H1 (cell line): ENCODE measurements at regions not wholly inside any gene's neighbourhood (a gene's known extent, or its start where the extent isn't known, plus 50 kb on each side); places are given as distances from the start of the nearest gene placed in this dataset.

Experiments
- CTCF ChIA-PET: fragments of 300-600 bp; sonication (Branson Sonifier 250); formaldehyde crosslinking; loops from one replicate; lab custom pipeline; 2021; ENCODE audit not compliant: partially characterized antibody; lab: Charles Lee
- POLR2A ChIA-PET: fragments of 300-600 bp; sonication (Branson Sonifier 250); formaldehyde crosslinking; loops from one replicate; lab custom pipeline; 2021; ENCODE audit warnings: inconsistent platforms; ENCODE audit not compliant: partially characterized antibody; lab: Charles Lee
- DNase-seq, 2 experiments: peaks; one replicate each; pipeline versions ENCODE4 v3.0.0 to v3.0.0-alpha.2; 2010 to 2022; ENCODE audit warnings: low spot score in 2 of 2, low read depth in 1 of 2, mixed read lengths in 1 of 2
- FAIRE-seq: peaks from 2 replicates; lab custom pipeline; 2011; peaks lifted over from hg19 to GRCh38; lab: Jason Lieb, UNC
- H2AFZ ChIP-seq: 2 replicates; pipeline ENCODE4 v1.8.1; 2012; ENCODE audit warnings: low read length, inconsistent platforms
- H2AK5ac ChIP-seq: 2 replicates; pipeline ENCODE4 v1.6.1; 2013; ENCODE audit warnings: low read depth, low read length
- H2BK120ac ChIP-seq: replicated peaks from 2 replicates; pipeline ENCODE3; 2013; ENCODE audit warnings: low read depth, low read length, inconsistent platforms
- H2BK12ac ChIP-seq: 2 replicates; pipeline ENCODE4 v1.6.1; 2013; ENCODE audit warnings: low read depth, low read length
- H2BK15ac ChIP-seq: 2 replicates; pipeline ENCODE4 v1.6.1; 2013; ENCODE audit warnings: low read length
- H2BK20ac ChIP-seq: 2 replicates; pipeline ENCODE4 v1.6.1; 2013; ENCODE audit warnings: low read length
- H2BK5ac ChIP-seq: 2 replicates; pipeline ENCODE4 v1.6.1; 2013; ENCODE audit warnings: low read depth, low read length
- H3K14ac ChIP-seq: 2 replicates; pipeline ENCODE4 v1.6.1; 2013; ENCODE audit warnings: inconsistent platforms; ENCODE audit not compliant: insufficient read length
- H3K18ac ChIP-seq: 2 replicates; pipeline ENCODE4 v1.6.1; 2013; ENCODE audit warnings: low read length; ENCODE audit errors: extremely low read depth
- H3K23ac ChIP-seq: 2 replicates; pipeline ENCODE4 v1.6.1; 2013; ENCODE audit warnings: inconsistent platforms; ENCODE audit not compliant: insufficient read length
- H3K23me2 ChIP-seq: 2 replicates; pipeline ENCODE4 v1.6.1; 2013; ENCODE audit warnings: low read depth, low read length
- H3K27ac ChIP-seq: 2 replicates; pipeline ENCODE4 v1.6.1; 2011; ENCODE audit warnings: low read depth, low read length, inconsistent platforms
- H3K27me3 ChIP-seq, 4 experiments: replicated peaks in 1 of 4; 1 replicate in 1 of 4; 2 replicates in 3 of 4; pipeline versions ENCODE4 v1.6.1 to v1.8.1; 2011 to 2013; ENCODE audit warnings: low read length in 3 of 4, mild to moderate bottlenecking in 3 of 4, inconsistent platforms in 2 of 4, mixed read lengths in 2 of 4, moderate library complexity in 1 of 4; ENCODE audit not compliant: control insufficient read depth in 3 of 4, insufficient read depth in 3 of 4; ENCODE audit errors: extremely low read depth in 1 of 4
- H3K36me3 ChIP-seq, 4 experiments: 2 replicates each; pipeline versions ENCODE4 v1.6.1 to v1.8.1; 2011 to 2013; ENCODE audit warnings: mild to moderate bottlenecking in 4 of 4, low read length in 3 of 4, moderate library complexity in 2 of 4, control low read depth in 1 of 4, inconsistent platforms in 1 of 4; ENCODE audit not compliant: insufficient read depth in 4 of 4, control insufficient read depth in 2 of 4
- H3K4ac ChIP-seq: replicated peaks from 2 replicates; pipeline ENCODE3; 2013; ENCODE audit warnings: low read length, low read depth, mixed read lengths, inconsistent platforms; ENCODE audit not compliant: insufficient read length
- H3K4me1 ChIP-seq, 4 experiments: replicated peaks in 1 of 4; 1 replicate in 1 of 4; 2 replicates in 3 of 4; pipeline versions ENCODE4 v1.6.1 to v1.8.1; 2011 to 2013; ENCODE audit warnings: low read length in 3 of 4, inconsistent platforms in 2 of 4, mixed read lengths in 1 of 4; ENCODE audit not compliant: insufficient read depth in 4 of 4, control insufficient read depth in 3 of 4
- H3K4me2 ChIP-seq, 2 experiments: 2 replicates each; pipeline versions ENCODE4 v1.6.1 to v1.8.1; 2011 to 2013; ENCODE audit warnings: low read depth in 2 of 2, low read length in 2 of 2, control low read depth in 1 of 2, inconsistent platforms in 1 of 2, mild to moderate bottlenecking in 1 of 2; ENCODE audit not compliant: insufficient read depth in 1 of 2
- H3K4me3 ChIP-seq, 4 experiments: fragments of 200-600, 300-600 bp in 1 of 4; sonication (generic), shearing (Covaris generic), sonication (Bioruptor Twin) in 1 of 4; 2 replicates each; pipeline versions ENCODE4 v1.5.1 to v1.8.1; 2011 to 2016; ENCODE audit warnings: low read length in 4 of 4, low read depth in 3 of 4, control low read depth in 2 of 4, inconsistent platforms in 2 of 4, mild to moderate bottlenecking in 2 of 4, mixed read lengths in 1 of 4, moderate library complexity in 1 of 4; ENCODE audit not compliant: insufficient read depth in 2 of 4; ENCODE audit errors: extremely low read depth in 1 of 4
- H3K56ac ChIP-seq: replicated peaks from 2 replicates; pipeline ENCODE3; 2013; ENCODE audit warnings: low read depth, mild to moderate bottlenecking, mixed read lengths, low read length, inconsistent platforms; ENCODE audit not compliant: insufficient read length
- H3K79me1 ChIP-seq: 2 replicates; pipeline ENCODE4 v1.6.1; 2013; ENCODE audit warnings: low read depth, low read length, control low read depth
- H3K79me2 ChIP-seq, 2 experiments: 2 replicates each; pipeline versions ENCODE4 v1.6.1 to v1.8.1; 2012 to 2013; ENCODE audit warnings: low read length in 2 of 2, mild to moderate bottlenecking in 2 of 2, inconsistent platforms in 1 of 2; ENCODE audit not compliant: insufficient read depth in 2 of 2, control insufficient read depth in 1 of 2
- H3K9ac ChIP-seq, 4 experiments: replicated peaks in 1 of 4; 1 replicate in 1 of 4; 2 replicates in 3 of 4; pipeline versions ENCODE4 v1.6.1 to v1.8.1; 2011 to 2013; ENCODE audit warnings: low read depth in 3 of 4, low read length in 3 of 4, control low read depth in 2 of 4, mild to moderate bottlenecking in 2 of 4, moderate library complexity in 2 of 4, inconsistent platforms in 1 of 4; ENCODE audit errors: extremely low read depth in 1 of 4
- H3K9me3 ChIP-seq, 2 experiments: 2 replicates each; pipeline versions ENCODE4 v1.6.1 to v1.8.1; 2012 to 2013; ENCODE audit warnings: mild to moderate bottlenecking in 2 of 2, moderate library complexity in 2 of 2, control low read depth in 1 of 2, inconsistent platforms in 1 of 2, low read depth in 1 of 2, low read length in 1 of 2, mixed read lengths in 1 of 2; ENCODE audit not compliant: insufficient read depth in 2 of 2
- H4K20me1 ChIP-seq, 2 experiments: replicated peaks in 1 of 2; 2 replicates each; pipeline versions ENCODE3 to v1.8.1; 2011 to 2013; ENCODE audit warnings: inconsistent platforms in 2 of 2, low read length in 2 of 2, mild to moderate bottlenecking in 1 of 2; ENCODE audit not compliant: insufficient read depth in 2 of 2, control insufficient read depth in 1 of 2
- H4K5ac ChIP-seq: 2 replicates; pipeline ENCODE4 v1.6.1; 2013; ENCODE audit warnings: low read length, low read depth, mixed read lengths, inconsistent platforms; ENCODE audit not compliant: insufficient read length
- H4K8ac ChIP-seq: 2 replicates; pipeline ENCODE4 v1.8.0; 2013; ENCODE audit warnings: mild to moderate bottlenecking, moderate library complexity, low read length, inconsistent platforms; ENCODE audit not compliant: insufficient read depth; ENCODE audit errors: extremely low read depth
- H4K91ac ChIP-seq: replicated peaks from 2 replicates; pipeline ENCODE3; 2013; ENCODE audit warnings: low read length, mixed read lengths, inconsistent platforms; ENCODE audit not compliant: insufficient read length
- CHD1 ChIP-seq: IDR thresholded peaks from 2 replicates; pipeline ENCODE4 v1.6.1; 2012; ENCODE audit warnings: low read depth, low read length, improper control_type of control experiment
- GABPA ChIP-seq: IDR thresholded peaks from 2 replicates; pipeline ENCODE4 v1.6.1; 2011; ENCODE audit warnings: mild to moderate bottlenecking, low read length, moderate library complexity, borderline replicate concordance; ENCODE audit not compliant: insufficient read depth
- POLR2A ChIP-seq, 2 experiments: IDR thresholded peaks; 1 replicate in 1 of 2; 2 replicates in 1 of 2; pipeline ENCODE4 v1.6.1; 2011; ENCODE audit warnings: low read depth in 2 of 2, low read length in 2 of 2, mild to moderate bottlenecking in 2 of 2; ENCODE audit errors: control extremely low read depth in 1 of 2
- RNF2 ChIP-seq: fragments of 200-900, 300-1000 bp; sonication (generic); IDR thresholded peaks from 2 replicates; pipeline ENCODE4 v1.7.1; 2016; ENCODE audit warnings: borderline replicate concordance, low read depth, mild to moderate bottlenecking, antibody characterized with exemption, low read length; ENCODE audit not compliant: poor library complexity, severe bottlenecking; ENCODE audit errors: missing control alignments
- RXRA ChIP-seq: IDR thresholded peaks from 2 replicates; pipeline ENCODE4 v1.6.1; 2011; ENCODE audit warnings: low read depth, mild to moderate bottlenecking, low read length, moderate library complexity; ENCODE audit not compliant: insufficient read depth
- SIX5 ChIP-seq: IDR thresholded peaks from 2 replicates; pipeline ENCODE4 v1.6.1; 2011; ENCODE audit warnings: mild to moderate bottlenecking, low read depth, low read length
- WGBS, 2 experiments: shearing (Covaris generic) in 1 of 2; methylation state at CpG; one replicate each; pipeline versions ENCODE4 v1.1.6 to v1.1.7; 2013 to 2015; ENCODE audit warnings: low lambda C conversion rate in 2 of 2, mixed read lengths in 2 of 2, inconsistent platforms in 1 of 2, low coverage in 1 of 2, missing lambda C conversion rate in 1 of 2; ENCODE audit not compliant: insufficient replicate concordance in 2 of 2, insufficient coverage in 1 of 2, insufficient read length in 1 of 2; ENCODE audit errors: extremely low coverage in 1 of 2, missing lambda C conversion rate in 1 of 2; 5-methylcytosine and 5-hydroxymethylcytosine counted together
- TF ChIP-seq, protein P1 (sequence below): IDR thresholded peaks from 2 replicates; pipeline ENCODE4 v1.6.1; 2011; ENCODE audit warnings: low read depth, mild to moderate bottlenecking, low read length; ENCODE audit not compliant: insufficient read depth

DNA sequence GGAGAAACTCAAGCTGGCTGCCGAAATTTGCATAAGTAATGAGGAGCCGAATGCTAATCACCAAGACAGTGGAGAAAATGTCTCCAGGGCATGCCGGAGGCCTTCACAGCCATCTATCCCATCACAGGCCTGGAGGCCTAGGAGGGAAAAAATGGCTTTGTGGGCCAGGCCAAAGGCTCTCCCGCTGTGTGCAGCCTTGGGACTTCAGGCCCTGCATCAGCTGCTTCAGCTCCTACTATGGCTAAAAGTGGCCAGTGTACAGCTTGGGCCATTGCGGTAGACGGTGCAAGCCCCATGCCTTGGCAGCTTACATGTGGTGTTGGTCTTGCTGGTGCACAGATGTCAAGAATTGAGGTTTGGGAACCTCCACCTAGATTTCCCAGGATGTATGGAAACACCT, 162.6 kb upstream of the FAM47A start:
- Histone ChIP-seq H3K56ac (no peak overlapping the region), H2AFZ (no peak overlapping the region), H3K4ac (no peak overlapping the region), H3K4me1 (no peaks in the 10 kb centered on the region), H3K36me3 (no peaks in the 10 kb centered on the region), H3K27me3 (peaks cover 0 to 3% (median 0%) of the 10 kb centered on the region in 4 experiments; a peak in 3 of 7 replicates), H2AK5ac (no peak overlapping the region), H3K9me3 (peaks cover 0 to 8% of the 10 kb centered on the region in 2 experiments; a peak in 1 of 4 replicates), H3K4me2 (no peak overlapping the region), H3K4me3 (no peak overlapping the region), H2BK12ac (no peak overlapping the region), H3K14ac (no peak overlapping the region), H4K8ac (no peak overlapping the region), H2BK15ac (no peak overlapping the region), H2BK20ac (no peak overlapping the region), H3K23me2 (no peaks in the 10 kb centered on the region), H4K5ac (no peak overlapping the region), H3K23ac (no peak overlapping the region), H3K27ac (no peak overlapping the region), H4K20me1 (no peaks in the 10 kb centered on the region), H3K9ac (no peak overlapping the region), H3K79me2 (no peaks in the 10 kb centered on the region), H3K79me1 (no peaks in the 10 kb centered on the region), H4K91ac (no peak overlapping the region), H2BK5ac (no peak overlapping the region), H2BK120ac (no peak overlapping the region), H3K18ac (no peak overlapping the region)
- TF ChIP-seq GABPA (no peak), POLR2A (IDR thresholded peaks at IDR 0.05; ENCODE audit: control extremely low read depth in 1 of 2, low read depth in 2 of 2, low read length in 2 of 2) (no peak), CHD1 (no peak), SIX5 (no peak), RNF2 (no peak), RXRA (no peak)
- TF ChIP-seq, protein P1, sequence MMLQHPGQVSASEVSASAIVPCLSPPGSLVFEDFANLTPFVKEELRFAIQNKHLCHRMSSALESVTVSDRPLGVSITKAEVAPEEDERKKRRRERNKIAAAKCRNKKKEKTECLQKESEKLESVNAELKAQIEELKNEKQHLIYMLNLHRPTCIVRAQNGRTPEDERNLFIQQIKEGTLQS, result no peak
- ChIA-PET POLR2A (no interaction called here), CTCF (interaction anchor here (0.6 kb wide), 1 partner anchor 557 kb away, joined by 3 read pairs; no protein-coding TSS in a partner anchor)
- FAIRE-seq, result no peak
- WGBS, 2 experiments, result 89% methylated on average over 4 of the region's 6 CpGs; no CpG with 5 or more reads in 1 of the 2 experiments
- no peak for DNase-seq
